ENCODE measurements at regions not wholly inside any gene's neighbourhood (a gene's known extent, or its start where the extent isn't known, plus 50 kb on each side); places are given as distances from the start of the nearest gene placed in this dataset.

GRCh38 chr6:97885828-97886227 lies 602.8 kb upstream of the MMS22L start:
- TF ChIP-seq, protein P1, sequence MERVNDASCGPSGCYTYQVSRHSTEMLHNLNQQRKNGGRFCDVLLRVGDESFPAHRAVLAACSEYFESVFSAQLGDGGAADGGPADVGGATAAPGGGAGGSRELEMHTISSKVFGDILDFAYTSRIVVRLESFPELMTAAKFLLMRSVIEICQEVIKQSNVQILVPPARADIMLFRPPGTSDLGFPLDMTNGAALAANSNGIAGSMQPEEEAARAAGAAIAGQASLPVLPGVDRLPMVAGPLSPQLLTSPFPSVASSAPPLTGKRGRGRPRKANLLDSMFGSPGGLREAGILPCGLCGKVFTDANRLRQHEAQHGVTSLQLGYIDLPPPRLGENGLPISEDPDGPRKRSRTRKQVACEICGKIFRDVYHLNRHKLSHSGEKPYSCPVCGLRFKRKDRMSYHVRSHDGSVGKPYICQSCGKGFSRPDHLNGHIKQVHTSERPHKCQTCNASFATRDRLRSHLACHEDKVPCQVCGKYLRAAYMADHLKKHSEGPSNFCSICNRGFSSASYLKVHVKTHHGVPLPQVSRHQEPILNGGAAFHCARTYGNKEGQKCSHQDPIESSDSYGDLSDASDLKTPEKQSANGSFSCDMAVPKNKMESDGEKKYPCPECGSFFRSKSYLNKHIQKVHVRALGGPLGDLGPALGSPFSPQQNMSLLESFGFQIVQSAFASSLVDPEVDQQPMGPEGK (CRISPR knock-in tag; IDR thresholded peaks at IDR 0.05; ENCODE audit: borderline replicate concordance), result no peak
- TF ChIP-seq ISL1 (CRISPR knock-in tag; IDR thresholded peaks at IDR 0.05) (no peak), ZNF70 (CRISPR knock-in tag; IDR thresholded peaks at IDR 0.05) (no peak), ZNF8 (CRISPR knock-in tag; IDR thresholded peaks at IDR 0.05) (no peak), PPARA (CRISPR knock-in tag; IDR thresholded peaks at IDR 0.05; ENCODE audit: borderline replicate concordance) (no peak), RARB (CRISPR knock-in tag; IDR thresholded peaks at IDR 0.05) (no peak), ZFP3 (CRISPR knock-in tag; IDR thresholded peaks at IDR 0.05) (no peak), CSRNP3 (CRISPR knock-in tag; IDR thresholded peaks at IDR 0.05) (no peak), GLIS3 (CRISPR knock-in tag; IDR thresholded peaks at IDR 0.05) (no peak), OSR1 (CRISPR knock-in tag; IDR thresholded peaks at IDR 0.05) (no peak), ZNF565 (CRISPR knock-in tag; conservative IDR thresholded peaks at IDR 0.05; ENCODE audit: low read depth) (no peak), TOX (CRISPR knock-in tag; IDR thresholded peaks at IDR 0.05; ENCODE audit: borderline replicate concordance) (no peak)
- TF ChIP-seq, protein P2, sequence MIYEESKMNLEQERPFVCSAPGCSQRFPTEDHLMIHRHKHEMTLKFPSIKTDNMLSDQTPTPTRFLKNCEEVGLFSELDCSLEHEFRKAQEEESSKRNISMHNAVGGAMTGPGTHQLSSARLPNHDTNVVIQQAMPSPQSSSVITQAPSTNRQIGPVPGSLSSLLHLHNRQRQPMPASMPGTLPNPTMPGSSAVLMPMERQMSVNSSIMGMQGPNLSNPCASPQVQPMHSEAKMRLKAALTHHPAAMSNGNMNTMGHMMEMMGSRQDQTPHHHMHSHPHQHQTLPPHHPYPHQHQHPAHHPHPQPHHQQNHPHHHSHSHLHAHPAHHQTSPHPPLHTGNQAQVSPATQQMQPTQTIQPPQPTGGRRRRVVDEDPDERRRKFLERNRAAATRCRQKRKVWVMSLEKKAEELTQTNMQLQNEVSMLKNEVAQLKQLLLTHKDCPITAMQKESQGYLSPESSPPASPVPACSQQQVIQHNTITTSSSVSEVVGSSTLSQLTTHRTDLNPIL (CRISPR knock-in tag; IDR thresholded peaks at IDR 0.05; ENCODE audit: low read depth), result no peak

All from SK-N-SH treated with all-trans-retinoic acid at 6 μM for 48 hours (cell line).